HG03558 (cell line): ENCODE measurements at regions not wholly inside any gene's neighbourhood (a gene's known extent, or its start where the extent isn't known, plus 50 kb on each side); places are given as distances from the start of the nearest gene placed in this dataset.
"Not testable (repeated sequence)": the region's sequence is repeated elsewhere in the genome, so short reads cannot be mapped to it uniquely, and the experiment has no call there.

Experiments
- ATAC-seq: cut with Tn5 transposase; IDR thresholded peaks from one replicate; pipeline ENCODE4 v1.9.1; 2021; ENCODE audit warnings: moderate number of reproducible peaks; ENCODE audit not compliant: unreplicated experiment; ENCODE audit errors: extremely low read depth

DNA sequence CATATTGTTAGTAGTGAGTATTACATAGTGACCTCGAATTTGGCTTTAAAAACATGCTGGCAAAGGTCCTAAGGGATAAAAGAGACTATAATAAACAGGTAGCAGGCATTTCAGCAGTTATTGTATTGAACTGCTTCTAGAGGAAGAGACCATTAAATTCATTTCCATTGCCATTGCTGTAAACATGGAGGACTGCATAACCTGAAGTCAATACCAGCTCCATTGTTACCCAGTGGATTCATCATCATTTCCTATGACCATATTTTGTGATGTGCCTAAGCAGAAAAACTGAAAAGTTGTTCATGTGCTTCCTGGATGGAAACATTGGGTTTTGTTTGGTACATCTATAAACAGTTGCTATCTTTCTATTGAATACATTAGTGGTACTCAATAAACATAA, 482.5 kb upstream of the UBE2E2 start:
- no peak for ATAC-seq

DNA sequence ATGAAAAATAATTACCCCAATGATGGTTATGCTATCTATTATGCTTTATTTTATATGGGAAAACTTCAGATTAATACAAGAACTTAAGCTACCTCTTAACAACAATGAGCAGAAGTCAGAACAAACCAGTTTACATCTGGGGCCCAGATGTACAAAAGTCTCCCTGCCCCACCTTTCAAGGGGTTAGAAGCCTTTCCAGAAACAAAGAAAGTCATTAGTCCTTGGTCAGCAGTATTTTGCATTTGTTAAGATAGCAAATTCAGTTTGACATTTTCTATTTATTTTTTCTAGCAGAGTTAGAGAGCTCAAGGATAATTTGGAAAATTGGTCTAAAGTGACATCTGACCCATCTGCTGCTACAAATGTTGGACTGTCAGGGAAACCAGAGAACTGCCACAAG, 478.7 kb upstream of the UBE2E2 start:
- ATAC-seq: no peak

DNA sequence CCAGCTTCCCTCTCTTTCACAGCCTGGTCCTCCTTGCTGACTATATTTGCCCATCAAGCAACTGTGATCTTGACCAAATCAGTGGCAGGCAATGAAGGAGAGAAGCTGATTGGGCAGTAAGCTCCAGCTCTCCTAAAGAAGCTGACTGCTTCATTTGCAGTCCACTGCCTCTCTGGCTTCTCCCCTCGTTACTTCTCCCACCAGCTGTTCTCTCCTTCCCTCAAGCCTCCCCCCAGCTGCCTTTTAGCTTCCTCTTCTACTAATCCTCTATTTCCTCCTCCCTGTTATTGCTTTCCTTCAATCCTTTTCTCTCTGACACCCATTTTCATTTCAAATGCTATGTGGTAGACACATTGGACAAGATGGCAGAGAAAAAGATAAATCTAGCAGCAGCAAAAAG, 474.7 kb upstream of the UBE2E2 start:
- ATAC-seq: no peak

DNA sequence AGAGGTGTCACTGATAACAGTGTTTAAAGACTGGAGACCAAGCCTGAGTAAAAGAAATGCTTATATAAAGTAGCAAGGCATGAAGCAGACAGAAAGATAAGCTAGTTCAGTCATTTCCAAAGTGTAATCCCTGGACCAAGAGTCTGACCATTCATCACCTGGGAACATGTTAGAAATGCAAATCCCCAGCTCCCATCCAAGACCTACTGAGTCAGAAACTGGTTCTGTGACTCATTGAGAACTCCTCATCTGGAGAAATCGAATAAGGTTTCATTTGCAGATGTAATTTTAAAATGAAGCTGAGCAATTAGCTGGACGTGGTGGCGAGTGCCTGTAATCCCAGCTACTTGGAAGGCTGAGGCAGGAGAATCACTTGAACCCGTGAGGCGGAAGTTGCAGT, 473.9 kb upstream of the UBE2E2 start:
- no peak for ATAC-seq

DNA sequence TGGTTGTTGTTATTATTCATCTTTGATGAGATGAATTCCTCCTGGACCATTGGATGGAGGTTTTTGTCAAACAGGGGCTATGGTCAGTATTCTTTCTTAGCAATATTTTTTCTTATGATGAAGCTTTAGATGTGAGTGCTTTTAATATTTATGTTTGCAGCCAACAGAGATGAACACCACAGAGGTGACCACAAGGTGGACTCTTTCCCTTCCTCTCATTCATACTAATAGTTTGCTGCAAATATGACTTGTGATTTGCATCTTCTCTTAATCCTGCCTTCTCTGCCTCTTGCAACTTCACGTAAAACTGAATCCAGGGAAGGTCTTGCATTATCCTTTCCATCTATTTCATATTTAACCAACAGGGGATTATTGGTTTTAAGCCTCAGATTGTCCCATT, 473.1 kb upstream of the UBE2E2 start:
- no peak for ATAC-seq

DNA sequence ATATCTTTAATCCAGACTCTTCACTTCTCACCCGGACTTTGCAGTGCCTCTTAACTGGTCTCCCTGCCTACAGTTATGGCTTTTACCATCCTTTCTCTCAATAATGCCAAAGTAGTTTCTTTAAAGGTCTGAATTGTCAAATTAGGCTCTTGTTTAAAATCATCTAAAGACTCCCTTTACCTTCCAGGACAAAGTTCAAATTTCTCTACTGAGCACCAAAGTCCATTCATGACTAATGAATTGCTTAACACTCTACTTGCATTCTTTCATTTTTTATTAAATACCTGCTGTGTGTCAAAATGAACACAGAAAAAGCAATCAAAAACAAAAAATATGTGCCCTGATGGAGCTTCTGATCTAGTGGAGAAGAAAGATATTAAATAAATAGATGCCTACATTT, 472.4 kb upstream of the UBE2E2 start:
- ATAC-seq: no peak

DNA sequence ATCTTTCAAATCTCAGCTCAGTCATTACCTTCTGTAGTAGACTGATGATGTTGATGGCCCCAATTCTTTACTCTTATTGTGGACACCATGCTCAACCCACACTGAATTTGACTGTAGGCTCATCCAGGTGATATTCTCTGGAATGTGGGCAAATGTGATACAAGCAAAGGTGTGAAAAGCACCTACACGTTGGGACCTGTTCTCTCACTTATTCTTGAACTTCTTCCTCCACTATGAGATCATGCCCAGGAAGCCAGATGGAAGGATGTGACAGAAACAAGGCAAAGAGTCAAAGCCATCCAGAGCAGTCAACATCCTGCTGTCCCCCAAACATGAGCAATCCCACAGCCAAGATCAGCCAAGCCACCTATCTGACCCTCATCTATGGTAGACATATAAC, 471.2 kb upstream of the UBE2E2 start:
- no peak for ATAC-seq

DNA sequence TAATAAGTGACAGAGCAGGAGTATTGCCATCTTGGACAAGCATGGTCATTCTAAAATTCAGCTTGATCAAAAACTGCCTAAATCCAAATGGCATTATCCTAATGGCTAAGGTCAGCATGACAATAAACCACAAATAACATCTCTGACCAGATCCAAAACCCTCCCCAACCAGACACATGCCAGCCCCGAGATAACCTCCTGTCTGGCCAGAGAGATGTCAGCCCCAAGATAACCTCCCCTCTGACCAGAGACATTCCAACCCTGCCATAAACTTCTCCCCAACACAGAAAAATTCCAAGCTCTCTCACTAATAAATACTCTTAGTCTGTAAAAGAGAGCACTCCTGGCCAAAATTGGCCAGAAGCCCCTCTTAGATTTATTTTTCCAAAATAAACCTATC, 470.5 kb upstream of the UBE2E2 start:
- ATAC-seq: no peak

DNA sequence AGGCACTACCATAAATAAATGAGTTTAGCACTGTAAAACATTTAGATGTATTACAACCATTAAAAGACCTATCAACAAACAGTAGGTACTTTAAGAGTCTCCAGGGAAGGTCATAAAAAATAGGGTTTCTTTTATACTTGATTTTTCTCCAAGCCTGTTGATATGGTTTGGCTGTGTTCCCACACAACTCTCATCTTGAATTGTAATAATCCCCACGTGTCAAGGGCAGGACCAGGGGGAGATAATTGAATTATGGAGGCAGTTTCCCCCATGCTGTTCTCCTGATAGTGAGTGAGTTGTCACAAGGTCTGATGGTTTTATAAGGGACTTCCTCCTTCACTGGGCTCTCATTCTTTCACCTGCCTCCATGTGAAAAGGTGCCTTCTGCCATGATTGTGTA, 468.9 kb upstream of the UBE2E2 start:
- no peak for ATAC-seq

DNA sequence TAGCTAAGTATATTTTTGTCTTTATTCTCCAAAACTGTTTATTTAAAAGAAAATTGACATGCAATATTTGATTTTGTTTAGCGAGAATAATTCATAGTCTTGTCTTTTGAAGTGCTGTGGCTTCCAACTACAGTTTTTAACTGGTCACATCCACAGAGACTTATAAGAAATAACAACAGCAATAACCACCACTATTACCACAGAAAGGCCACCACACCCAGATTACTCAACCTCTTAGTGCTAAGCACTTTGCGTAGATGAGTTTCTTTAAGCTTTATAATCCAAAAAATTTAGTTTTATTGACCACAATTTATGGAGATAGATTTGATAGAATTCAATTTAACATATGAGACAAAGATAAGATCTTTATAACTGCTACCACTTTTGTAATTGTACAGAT, 468.4 kb upstream of the UBE2E2 start:
- no peak for ATAC-seq

DNA sequence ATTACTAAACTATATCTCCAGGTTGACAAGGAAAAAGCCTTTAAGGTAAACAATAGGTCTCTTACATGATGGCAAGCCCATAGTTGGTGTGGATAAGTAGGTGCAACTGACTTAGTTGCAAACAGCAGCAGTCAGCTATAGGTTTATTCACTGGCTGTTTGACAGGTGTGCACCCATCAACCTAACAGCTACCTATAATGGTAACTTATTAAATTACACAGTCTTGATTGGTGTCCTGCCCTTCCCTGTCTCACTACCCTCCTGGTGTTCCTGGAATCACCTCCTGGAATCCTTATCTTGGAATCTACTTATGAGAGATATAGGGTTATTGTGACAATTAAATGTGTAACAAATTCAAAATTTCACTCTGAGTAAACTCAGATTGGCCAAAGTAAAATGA, 467.8 kb upstream of the UBE2E2 start:
- ATAC-seq: no peak

DNA sequence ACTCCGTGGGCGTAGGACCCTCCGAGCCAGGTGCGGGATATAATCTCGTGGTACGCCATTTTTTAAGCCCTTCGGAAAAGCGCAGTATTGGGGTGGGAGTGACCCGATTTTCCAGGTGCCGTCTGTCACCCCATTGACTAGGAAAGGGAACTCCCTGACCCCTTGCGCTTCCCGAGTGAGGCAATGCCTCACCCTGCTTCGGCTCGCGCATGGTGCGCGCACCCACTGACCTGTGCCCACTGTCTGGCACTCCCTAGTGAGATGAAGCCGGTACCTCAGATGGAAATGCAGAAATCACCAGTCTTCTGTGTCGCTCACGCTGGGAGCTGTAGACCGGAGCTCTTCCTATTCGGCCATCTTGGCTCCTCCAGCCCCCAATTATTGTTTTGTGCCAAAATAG, 459.7 kb upstream of the UBE2E2 start:
- not testable (repeated sequence) for ATAC-seq

DNA sequence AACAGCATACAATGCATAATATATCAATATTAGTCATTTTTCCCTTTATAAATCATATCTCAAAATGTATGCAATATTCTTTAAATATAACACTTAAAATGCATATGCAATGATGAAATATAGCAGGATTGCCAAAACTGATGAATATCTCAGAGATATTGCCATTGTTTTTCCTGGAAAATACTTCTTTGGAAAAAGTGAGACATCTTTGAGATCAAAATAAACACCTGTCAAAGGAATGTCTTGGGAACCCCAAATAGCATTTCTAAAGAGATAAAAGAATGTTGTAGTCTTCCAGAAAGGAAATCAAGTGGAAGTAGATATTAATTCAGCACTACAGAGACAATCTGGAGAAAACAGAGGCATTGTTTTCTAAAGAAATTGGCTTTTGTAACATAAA, 457.8 kb upstream of the UBE2E2 start:
- no peak for ATAC-seq

DNA sequence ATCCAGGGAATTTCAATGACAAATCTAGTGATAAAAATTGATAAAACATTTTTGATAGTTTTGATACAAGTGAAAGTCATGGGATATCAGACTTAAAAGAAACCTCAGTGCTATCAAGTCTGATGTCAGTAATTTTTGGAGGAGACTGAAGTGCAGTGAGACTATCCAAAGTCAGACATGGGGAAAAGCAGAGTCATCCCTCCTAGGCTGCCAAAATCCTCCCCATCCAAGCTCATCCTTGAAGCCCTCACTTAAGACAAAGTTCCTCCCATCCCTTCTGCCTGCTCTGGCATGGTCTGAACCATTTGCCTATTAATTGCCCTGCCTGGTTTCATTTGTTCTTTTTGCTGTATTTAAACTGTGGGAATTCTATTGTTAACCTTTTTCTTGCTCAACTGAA, 456.9 kb upstream of the UBE2E2 start:
- no peak for ATAC-seq

DNA sequence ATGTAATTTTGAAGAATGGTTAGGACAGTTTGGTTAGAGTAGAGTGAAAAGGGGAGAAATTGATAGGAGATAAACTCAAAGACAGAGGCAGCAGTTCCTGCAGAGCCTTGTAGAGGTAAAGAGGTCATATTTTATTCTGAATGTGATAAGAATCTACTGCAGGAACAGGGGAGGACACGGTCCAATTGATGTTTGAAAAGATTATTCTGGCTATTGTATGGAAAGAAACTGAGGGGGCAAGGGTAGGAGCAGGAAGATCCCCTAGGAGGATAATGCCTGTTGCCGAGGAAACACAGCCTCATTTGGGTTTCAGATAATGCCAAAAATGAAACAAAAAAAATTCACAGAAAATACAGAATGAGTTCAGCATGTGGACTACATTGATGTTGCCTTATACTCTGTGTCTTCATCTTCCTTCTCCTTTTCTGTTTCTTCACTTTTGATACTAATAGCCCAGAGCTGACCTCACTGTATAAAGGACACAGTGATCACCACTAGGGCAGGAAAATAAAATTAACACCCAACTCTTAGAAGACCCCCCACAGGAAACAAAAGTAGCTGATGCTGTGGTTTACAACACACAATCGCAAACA, 454.6 kb upstream of the UBE2E2 start:
- ATAC-seq: no peak

DNA sequence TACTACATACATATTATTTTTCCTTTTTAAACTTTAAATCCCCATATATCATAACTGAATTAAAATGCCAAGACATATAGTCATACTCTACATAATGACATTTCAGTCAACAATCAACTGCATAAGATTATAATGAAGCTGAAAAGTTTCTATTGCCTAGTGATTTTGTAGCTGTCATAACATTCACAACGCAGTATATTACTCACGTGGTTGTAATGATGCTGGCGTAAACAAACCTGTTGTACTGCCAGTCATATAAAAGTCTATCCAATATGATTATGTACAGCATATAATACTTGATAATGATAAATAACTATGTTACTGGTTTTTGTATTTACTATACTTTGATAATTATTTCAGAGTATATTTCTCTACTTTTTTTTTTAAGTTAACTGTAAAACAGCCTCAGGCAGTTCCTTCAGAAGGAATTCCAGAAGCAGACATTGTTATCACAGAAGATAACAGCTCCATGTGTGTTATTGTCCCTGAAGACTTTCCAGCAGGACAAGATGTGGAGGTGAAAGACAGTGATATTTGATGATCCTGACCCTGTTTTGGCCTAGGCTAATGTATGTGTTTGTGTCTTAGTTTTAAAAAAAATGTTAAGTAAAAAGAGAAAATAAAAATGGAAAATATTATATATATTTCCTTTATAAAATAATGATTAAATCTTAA, 443.4 kb upstream of the UBE2E2 start:
- no peak for ATAC-seq

DNA sequence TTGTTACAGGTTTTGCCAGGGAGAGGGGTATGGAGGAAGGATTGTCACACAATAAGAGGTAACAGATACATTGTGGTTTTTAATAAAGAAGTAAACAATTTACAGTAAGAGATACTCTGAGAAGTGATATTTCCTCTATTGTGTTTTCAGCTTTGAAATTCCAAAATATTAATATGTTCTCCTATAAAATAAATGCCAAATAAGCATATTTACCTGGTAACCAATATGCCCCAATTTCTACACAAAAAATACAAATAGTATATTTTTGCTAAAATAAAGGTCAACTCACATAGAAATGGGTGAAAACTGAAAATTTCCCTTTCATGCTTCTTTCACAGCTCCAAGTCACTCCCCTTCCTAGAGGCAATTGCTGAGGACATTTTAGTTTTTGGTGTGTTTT, 437.4 kb upstream of the UBE2E2 start:
- no peak for ATAC-seq

DNA sequence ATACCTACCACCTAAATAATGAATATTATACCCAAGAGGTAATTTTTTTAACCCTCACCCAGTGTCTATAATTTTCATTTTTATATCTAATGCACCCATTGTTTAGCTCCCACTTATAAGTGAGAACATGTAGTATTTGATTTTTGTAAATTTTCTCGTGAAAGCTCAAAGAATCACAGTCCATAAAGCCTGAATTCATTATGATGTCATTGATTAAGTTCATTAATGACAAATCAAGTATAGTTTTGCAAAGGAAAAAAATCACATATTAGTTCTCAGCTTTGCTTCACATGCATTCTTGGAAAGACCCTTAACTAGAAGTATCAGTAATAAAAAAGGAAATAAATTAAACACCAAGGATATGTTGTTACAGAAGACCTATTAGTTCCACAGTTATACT, 425.3 kb upstream of the UBE2E2 start:
- ATAC-seq: no peak

DNA sequence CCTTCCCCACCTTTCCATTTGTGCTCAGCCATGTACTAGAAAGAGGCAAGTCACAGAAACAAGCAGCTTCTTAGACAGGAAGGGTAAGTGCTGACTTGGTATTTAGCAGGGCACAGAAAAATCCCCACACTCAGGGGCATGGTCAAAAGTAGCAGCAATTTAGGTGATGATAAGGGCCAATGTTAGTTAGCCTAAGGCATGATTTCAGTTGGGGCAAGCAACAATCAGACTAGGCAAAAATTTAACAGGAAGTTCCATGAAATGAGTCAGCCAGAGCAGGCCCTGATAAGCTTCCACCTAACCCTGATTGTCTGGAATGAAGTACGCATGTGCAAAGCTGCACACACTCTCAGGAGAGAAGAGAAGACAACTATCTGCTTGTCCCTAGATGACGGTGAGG, 423.4 kb upstream of the UBE2E2 start:
- no peak for ATAC-seq

DNA sequence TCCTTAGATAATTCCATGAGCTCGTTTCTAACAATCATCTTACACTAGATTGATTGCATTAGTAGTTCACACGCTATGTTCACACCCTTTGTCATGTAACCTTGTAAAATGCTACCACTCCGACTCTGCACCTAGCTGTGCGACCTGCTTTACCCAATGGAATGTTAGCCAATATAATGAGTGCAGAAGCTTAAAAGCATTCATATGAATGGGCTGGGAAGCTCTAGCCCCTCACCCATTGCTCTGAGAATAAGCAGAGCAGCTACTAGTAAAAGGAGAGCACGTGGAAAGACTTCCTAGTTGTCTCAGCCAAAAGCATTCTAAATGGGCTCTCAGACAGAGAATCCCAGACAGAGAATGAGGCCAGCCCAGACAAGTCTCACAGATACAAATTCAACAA, 410.6 kb upstream of the UBE2E2 start:
- ATAC-seq: no peak

DNA sequence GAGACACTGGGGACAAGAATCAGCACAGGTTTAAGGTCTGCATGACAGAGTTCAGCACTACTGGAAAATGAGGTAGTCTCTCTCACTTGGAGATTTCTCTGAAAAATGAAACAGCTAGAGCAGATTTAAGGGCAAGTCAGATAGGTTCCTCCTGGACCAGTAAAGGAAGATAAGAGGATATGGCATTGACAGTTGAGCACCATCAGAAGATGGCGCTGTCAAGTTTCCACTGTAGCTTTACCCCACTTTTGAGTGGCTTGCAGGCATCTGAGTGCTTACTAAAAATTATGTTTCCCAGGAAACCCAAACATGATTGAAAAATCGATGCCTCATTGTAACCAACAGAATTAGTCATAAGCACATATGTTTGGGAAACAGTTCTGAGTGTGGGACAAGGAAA, 407.2 kb upstream of the UBE2E2 start:
- no peak for ATAC-seq

DNA sequence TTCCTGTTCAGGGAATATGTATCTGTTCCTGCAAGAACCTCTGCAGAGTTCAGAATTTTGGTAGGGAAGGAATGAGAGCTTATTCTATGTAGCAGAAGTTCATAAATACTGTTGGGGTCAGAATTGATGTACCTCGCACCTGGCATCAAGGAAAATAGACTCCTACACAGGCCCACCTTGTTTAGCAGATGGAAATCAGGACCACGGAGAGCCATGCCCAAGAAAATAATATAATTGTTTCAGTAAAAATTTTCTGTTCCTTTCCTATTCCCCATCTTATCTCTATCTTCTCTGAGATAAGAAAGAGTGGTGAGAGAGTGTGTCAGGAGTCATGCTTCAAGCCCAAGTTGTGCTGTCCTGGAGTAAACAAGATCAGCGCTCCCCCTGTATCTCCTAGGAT, 404.7 kb upstream of the UBE2E2 start:
- no peak for ATAC-seq

DNA sequence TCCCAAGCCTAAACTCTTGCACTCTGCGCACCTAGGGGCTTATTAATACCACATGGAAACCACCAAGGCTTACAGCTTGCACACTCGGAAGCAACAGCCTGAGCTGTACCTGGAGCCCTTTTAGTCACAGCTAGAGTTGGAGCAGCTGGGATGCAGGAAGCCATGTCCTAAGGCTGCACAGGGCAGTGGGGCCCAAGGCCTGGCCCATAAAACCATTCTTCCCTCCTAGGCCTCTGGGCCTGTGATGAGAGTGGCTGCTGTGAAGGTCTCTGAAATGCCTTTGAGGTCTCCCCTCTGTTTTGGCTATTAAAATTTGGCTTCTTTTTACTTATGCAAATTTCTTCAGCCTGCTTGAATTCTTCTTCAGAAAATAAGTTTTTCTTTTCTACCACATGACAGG, 383.9 kb upstream of the UBE2E2 start:
- no peak for ATAC-seq
